ENCODE measurements at regions not wholly inside any gene's neighbourhood (a gene's known extent, or its start where the extent isn't known, plus 50 kb on each side); places are given as distances from the start of the nearest gene placed in this dataset.
"Not testable (repeated sequence)": the region's sequence is repeated elsewhere in the genome, so short reads cannot be mapped to it uniquely, and the experiment has no call there.

- no peak for DNase-seq
Measured at GRCh38 chr5:50501491-50502228, 60.6 kb upstream of the EMB start.

GRCh38 chr5:50513028-50513457 is 72.0 kb upstream of the EMB start:
- not testable (repeated sequence) for DNase-seq

- not testable (repeated sequence) for DNase-seq
Measured at GRCh38 chr5:50521060-50521459, 80.0 kb upstream of the EMB start.

GRCh38 chr5:50527514-50528060 is 86.5 kb upstream of the EMB start:
- DNase-seq, result not testable (repeated sequence)

GRCh38 chr5:50535393-50535792 is 94.3 kb upstream of the EMB start:
- DNase-seq, result no peak

GRCh38 chr5:50537534-50537933 is 96.4 kb upstream of the EMB start:
- DNase-seq, result not testable (repeated sequence)

- no peak for DNase-seq
Measured at GRCh38 chr5:50547303-50547702, 106.2 kb upstream of the EMB start.

GRCh38 chr5:50550267-50550666 is 109.2 kb upstream of the EMB start:
- DNase-seq, result no peak

- no peak for DNase-seq
Measured at GRCh38 chr5:50550993-50551392, 109.9 kb upstream of the EMB start.

- no peak for DNase-seq
Measured at GRCh38 chr5:50553560-50553984, 112.5 kb upstream of the EMB start.

- not testable (repeated sequence) for DNase-seq
Measured at GRCh38 chr5:50558640-50559039, 107.8 kb upstream of the PARP8 start.

- no peak for DNase-seq
Measured at GRCh38 chr5:50559955-50560354, 106.5 kb upstream of the PARP8 start.

- DNase-seq, result no peak
Measured at GRCh38 chr5:50562694-50563093, 103.7 kb upstream of the PARP8 start.

GRCh38 chr5:50564079-50564478 is 102.4 kb upstream of the PARP8 start:
- DNase-seq, result no peak

GRCh38 chr5:50564558-50564957 is 101.9 kb upstream of the PARP8 start:
- no peak for DNase-seq

GRCh38 chr5:50574121-50574520 is 92.3 kb upstream of the PARP8 start:
- DNase-seq, result no peak

- DNase-seq, result no peak
Measured at GRCh38 chr5:50575740-50576139, 90.7 kb upstream of the PARP8 start.

GRCh38 chr5:50576265-50576664 is 90.2 kb upstream of the PARP8 start:
- DNase-seq, result no peak

- DNase-seq, result no peak
Measured at GRCh38 chr5:50576686-50577256, 89.7 kb upstream of the PARP8 start.

- no peak for DNase-seq
Measured at GRCh38 chr5:50580506-50580905, 85.9 kb upstream of the PARP8 start.

GRCh38 chr5:50581845-50582244 is 84.6 kb upstream of the PARP8 start:
- not testable (repeated sequence) for DNase-seq

GRCh38 chr5:50582699-50583098 is 83.7 kb upstream of the PARP8 start:
- no peak for DNase-seq

GRCh38 chr5:50583621-50584020 is 82.8 kb upstream of the PARP8 start:
- no peak for DNase-seq

- DNase-seq, result not testable (repeated sequence)
Measured at GRCh38 chr5:50588471-50588870, 78.0 kb upstream of the PARP8 start.

Measured in activated effector memory CD4-positive, alpha-beta T cell treated with anti-CD3 and anti-CD28 coated beads, Interleukin-2, amount 50 U/mL, for 16 hours (primary cell).